ENCODE measurements at regions not wholly inside any gene's neighbourhood (a gene's known extent, or its start where the extent isn't known, plus 50 kb on each side); places are given as distances from the start of the nearest gene placed in this dataset.
"Not testable (repeated sequence)": the region's sequence is repeated elsewhere in the genome, so short reads cannot be mapped to it uniquely, and the experiment has no call there.

DNA sequence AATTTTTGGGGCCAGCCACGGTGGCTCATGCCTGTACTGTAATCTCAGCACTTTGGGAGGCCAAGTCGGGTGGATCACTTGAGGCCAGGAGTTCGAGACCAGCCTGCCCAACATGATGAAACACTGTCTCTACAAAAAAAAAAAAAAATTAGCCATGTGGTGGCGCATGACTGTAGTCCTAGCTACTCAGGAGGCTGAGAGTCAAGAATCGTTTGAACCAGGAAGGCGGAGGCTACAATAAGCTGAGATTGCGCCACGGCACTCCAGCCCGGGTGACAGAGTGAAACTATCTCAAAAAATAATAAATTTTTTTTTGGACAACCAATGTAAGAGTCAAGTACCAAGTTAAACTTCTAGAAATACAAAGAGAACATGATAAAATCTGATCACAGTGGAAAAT lies 164.6 kb downstream of the AVL9 start:
- no peak for ATAC-seq
- no peak for TF ChIP-seq GLIS3 (CRISPR knock-in tag; IDR thresholded peaks at IDR 0.05)

DNA sequence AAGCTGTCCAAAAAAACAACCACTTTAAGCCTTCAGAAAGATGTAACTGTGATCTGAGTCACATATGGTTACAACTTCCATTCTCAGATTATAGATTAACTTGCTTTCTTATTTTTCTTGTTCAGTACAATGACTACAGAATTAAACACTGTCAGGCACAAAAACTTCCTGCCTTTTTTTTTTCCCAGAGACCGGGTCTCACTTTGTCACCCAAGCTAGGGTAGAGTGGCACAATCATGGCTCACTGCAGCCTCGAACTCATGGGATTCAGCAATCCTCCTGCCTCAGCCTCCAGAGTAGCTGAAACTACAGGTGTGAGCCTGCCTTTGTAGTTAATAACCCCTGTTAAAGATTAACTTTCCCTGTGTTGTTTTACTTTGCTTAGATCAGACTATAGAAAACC lies 163.2 kb downstream of the AVL9 start:
- no peak for ATAC-seq
- TF ChIP-seq CSDC2 (CRISPR knock-in tag; IDR thresholded peaks at IDR 0.05) (no peak), PPARA (CRISPR knock-in tag; IDR thresholded peaks at IDR 0.05; ENCODE audit: borderline replicate concordance) (no peak), ZFP30 (CRISPR knock-in tag; IDR thresholded peaks at IDR 0.05) (no peak), ZNF8 (CRISPR knock-in tag; IDR thresholded peaks at IDR 0.05) (no peak), ESRRG (CRISPR knock-in tag; IDR thresholded peaks at IDR 0.05) (no peak), ZC3H10 (CRISPR knock-in tag; IDR thresholded peaks at IDR 0.05) (no peak), ZFP3 (CRISPR knock-in tag; IDR thresholded peaks at IDR 0.05) (no peak), OSR1 (CRISPR knock-in tag; IDR thresholded peaks at IDR 0.05) (no peak), GLIS3 (CRISPR knock-in tag; IDR thresholded peaks at IDR 0.05) (no peak), ZNF565 (CRISPR knock-in tag; conservative IDR thresholded peaks at IDR 0.05; ENCODE audit: low read depth) (no peak), ARNTL (CRISPR knock-in tag; IDR thresholded peaks at IDR 0.05; ENCODE audit: borderline replicate concordance, low read depth) (no peak), BACH2 (CRISPR knock-in tag; IDR thresholded peaks at IDR 0.05; ENCODE audit: borderline replicate concordance) (no peak), TCF4 (CRISPR knock-in tag; IDR thresholded peaks at IDR 0.05; ENCODE audit: borderline replicate concordance) (no peak)
- TF ChIP-seq, protein P1, sequence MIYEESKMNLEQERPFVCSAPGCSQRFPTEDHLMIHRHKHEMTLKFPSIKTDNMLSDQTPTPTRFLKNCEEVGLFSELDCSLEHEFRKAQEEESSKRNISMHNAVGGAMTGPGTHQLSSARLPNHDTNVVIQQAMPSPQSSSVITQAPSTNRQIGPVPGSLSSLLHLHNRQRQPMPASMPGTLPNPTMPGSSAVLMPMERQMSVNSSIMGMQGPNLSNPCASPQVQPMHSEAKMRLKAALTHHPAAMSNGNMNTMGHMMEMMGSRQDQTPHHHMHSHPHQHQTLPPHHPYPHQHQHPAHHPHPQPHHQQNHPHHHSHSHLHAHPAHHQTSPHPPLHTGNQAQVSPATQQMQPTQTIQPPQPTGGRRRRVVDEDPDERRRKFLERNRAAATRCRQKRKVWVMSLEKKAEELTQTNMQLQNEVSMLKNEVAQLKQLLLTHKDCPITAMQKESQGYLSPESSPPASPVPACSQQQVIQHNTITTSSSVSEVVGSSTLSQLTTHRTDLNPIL (CRISPR knock-in tag; IDR thresholded peaks at IDR 0.05; ENCODE audit: low read depth), result no peak
- TF ChIP-seq, protein P2, sequence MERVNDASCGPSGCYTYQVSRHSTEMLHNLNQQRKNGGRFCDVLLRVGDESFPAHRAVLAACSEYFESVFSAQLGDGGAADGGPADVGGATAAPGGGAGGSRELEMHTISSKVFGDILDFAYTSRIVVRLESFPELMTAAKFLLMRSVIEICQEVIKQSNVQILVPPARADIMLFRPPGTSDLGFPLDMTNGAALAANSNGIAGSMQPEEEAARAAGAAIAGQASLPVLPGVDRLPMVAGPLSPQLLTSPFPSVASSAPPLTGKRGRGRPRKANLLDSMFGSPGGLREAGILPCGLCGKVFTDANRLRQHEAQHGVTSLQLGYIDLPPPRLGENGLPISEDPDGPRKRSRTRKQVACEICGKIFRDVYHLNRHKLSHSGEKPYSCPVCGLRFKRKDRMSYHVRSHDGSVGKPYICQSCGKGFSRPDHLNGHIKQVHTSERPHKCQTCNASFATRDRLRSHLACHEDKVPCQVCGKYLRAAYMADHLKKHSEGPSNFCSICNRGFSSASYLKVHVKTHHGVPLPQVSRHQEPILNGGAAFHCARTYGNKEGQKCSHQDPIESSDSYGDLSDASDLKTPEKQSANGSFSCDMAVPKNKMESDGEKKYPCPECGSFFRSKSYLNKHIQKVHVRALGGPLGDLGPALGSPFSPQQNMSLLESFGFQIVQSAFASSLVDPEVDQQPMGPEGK (CRISPR knock-in tag; IDR thresholded peaks at IDR 0.05; ENCODE audit: borderline replicate concordance), result no peak
- TF ChIP-seq, protein P3, sequence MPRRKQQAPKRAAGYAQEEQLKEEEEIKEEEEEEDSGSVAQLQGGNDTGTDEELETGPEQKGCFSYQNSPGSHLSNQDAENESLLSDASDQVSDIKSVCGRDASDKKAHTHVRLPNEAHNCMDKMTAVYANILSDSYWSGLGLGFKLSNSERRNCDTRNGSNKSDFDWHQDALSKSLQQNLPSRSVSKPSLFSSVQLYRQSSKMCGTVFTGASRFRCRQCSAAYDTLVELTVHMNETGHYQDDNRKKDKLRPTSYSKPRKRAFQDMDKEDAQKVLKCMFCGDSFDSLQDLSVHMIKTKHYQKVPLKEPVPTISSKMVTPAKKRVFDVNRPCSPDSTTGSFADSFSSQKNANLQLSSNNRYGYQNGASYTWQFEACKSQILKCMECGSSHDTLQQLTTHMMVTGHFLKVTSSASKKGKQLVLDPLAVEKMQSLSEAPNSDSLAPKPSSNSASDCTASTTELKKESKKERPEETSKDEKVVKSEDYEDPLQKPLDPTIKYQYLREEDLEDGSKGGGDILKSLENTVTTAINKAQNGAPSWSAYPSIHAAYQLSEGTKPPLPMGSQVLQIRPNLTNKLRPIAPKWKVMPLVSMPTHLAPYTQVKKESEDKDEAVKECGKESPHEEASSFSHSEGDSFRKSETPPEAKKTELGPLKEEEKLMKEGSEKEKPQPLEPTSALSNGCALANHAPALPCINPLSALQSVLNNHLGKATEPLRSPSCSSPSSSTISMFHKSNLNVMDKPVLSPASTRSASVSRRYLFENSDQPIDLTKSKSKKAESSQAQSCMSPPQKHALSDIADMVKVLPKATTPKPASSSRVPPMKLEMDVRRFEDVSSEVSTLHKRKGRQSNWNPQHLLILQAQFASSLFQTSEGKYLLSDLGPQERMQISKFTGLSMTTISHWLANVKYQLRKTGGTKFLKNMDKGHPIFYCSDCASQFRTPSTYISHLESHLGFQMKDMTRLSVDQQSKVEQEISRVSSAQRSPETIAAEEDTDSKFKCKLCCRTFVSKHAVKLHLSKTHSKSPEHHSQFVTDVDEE (CRISPR knock-in tag; IDR thresholded peaks at IDR 0.05), result no peak
- TF ChIP-seq, protein P4, sequence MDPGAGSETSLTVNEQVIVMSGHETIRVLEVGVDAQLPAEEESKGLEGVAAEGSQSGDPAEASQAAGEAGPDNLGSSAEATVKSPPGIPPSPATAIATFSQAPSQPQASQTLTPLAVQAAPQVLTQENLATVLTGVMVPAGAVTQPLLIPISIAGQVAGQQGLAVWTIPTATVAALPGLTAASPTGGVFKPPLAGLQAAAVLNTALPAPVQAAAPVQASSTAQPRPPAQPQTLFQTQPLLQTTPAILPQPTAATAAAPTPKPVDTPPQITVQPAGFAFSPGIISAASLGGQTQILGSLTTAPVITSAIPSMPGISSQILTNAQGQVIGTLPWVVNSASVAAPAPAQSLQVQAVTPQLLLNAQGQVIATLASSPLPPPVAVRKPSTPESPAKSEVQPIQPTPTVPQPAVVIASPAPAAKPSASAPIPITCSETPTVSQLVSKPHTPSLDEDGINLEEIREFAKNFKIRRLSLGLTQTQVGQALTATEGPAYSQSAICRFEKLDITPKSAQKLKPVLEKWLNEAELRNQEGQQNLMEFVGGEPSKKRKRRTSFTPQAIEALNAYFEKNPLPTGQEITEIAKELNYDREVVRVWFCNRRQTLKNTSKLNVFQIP (CRISPR knock-in tag; IDR thresholded peaks at IDR 0.05; ENCODE audit: borderline replicate concordance, low read depth), result no peak
- TF ChIP-seq, protein P5, sequence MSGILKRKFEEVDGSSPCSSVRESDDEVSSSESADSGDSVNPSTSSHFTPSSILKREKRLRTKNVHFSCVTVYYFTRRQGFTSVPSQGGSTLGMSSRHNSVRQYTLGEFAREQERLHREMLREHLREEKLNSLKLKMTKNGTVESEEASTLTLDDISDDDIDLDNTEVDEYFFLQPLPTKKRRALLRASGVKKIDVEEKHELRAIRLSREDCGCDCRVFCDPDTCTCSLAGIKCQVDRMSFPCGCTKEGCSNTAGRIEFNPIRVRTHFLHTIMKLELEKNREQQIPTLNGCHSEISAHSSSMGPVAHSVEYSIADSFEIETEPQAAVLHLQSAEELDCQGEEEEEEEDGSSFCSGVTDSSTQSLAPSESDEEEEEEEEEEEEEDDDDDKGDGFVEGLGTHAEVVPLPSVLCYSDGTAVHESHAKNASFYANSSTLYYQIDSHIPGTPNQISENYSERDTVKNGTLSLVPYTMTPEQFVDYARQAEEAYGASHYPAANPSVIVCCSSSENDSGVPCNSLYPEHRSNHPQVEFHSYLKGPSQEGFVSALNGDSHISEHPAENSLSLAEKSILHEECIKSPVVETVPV (CRISPR knock-in tag; IDR thresholded peaks at IDR 0.05), result no peak

DNA sequence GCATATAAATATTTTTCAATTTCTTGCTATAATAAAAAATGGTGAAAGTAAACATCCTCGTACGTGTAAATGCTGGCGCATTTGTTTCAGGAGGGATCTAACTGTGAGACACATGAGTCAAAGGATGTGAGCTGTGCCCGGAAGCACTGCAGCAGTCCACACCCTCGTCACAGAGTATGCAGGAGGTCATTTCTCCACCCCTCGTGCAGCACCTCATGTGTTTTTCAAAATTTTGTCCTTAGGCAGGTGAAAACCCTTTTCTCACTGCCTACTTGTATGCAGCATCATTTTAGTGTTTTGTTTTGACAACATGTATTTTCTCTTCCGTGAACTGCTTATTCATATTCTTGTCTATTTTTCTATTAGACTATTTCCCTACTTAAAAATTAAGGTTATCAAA lies 162.7 kb downstream of the AVL9 start:
- TF ChIP-seq ZNF8 (CRISPR knock-in tag; IDR thresholded peaks at IDR 0.05) (no peak), TOX (CRISPR knock-in tag; IDR thresholded peaks at IDR 0.05; ENCODE audit: borderline replicate concordance) (no peak), ZC3H10 (CRISPR knock-in tag; IDR thresholded peaks at IDR 0.05) (no peak), ISL1 (CRISPR knock-in tag; IDR thresholded peaks at IDR 0.05) (no peak), OSR1 (CRISPR knock-in tag; IDR thresholded peaks at IDR 0.05) (no peak)
- TF ChIP-seq, protein P3 (CRISPR knock-in tag; IDR thresholded peaks at IDR 0.05), result no peak
- TF ChIP-seq, protein P5 (CRISPR knock-in tag; IDR thresholded peaks at IDR 0.05), result no peak
- TF ChIP-seq, protein P2 (CRISPR knock-in tag; IDR thresholded peaks at IDR 0.05; ENCODE audit: borderline replicate concordance), result no peak
- peak; percentile 60 for ATAC-seq

DNA sequence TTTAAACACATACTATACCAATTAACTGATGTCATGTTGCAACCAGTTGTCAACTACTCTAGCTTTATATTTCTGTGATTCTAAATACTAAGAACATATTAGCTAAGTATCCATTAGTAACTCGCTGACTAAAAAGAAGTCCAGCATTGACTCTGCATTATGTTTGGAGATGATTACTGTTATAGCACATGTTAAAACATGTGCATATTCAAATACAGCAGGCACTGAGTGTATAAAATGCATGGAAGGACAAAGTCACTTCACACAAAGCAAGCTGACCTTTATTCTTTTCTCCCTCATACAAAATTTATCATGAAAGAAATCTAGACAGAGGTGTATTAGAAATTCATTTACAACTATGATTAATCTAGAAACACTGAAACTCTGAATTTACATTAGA lies 159.3 kb downstream of the AVL9 start:
- ATAC-seq, result not testable (repeated sequence)
